Activated naive CD8-positive, alpha-beta T cell treated with anti-CD3 and anti-CD28 coated beads, Interleukin-2, amount 10 ng/mL, durations not matched to agents 7 days and 5 days (primary cell): ENCODE measurements at regions not wholly inside any gene's neighbourhood (a gene's known extent, or its start where the extent isn't known, plus 50 kb on each side); places are given as distances from the start of the nearest gene placed in this dataset.
"Not testable (repeated sequence)": the region's sequence is repeated elsewhere in the genome, so short reads cannot be mapped to it uniquely, and the experiment has no call there.

Experiments used
- ATAC-seq: fragments of 150-1000 bp; cut with Tn5 transposase; one replicate; pipeline ENCODE4 v1.10.0; 2021; ENCODE audit warnings: low read depth, moderate library complexity
- POLR2A ChIA-PET: fragments of 350-600 bp; sonication (Branson Sonifier 250); formaldehyde crosslinking; loops from one replicate; lab custom pipeline; 2021; ENCODE audit warnings: antibody characterized with exemption; lab: Charles Lee
- DNase-seq: peaks from one replicate; pipeline ENCODE4 v3.0.0; 2021
- H3K27ac Mint-ChIP-seq: one replicate; pipeline ENCODE4 v1.8.0; 2022; ENCODE audit warnings: mild to moderate bottlenecking, mixed read lengths
- H3K27me3 Mint-ChIP-seq: one replicate; pipeline ENCODE4 v1.8.0; 2022; ENCODE audit warnings: mild to moderate bottlenecking, moderate library complexity, mixed read lengths
- H3K36me3 Mint-ChIP-seq: one replicate; pipeline ENCODE4 v1.8.0; 2021; ENCODE audit warnings: mild to moderate bottlenecking, mixed read lengths
- H3K4me1 Mint-ChIP-seq: one replicate; pipeline ENCODE4 v1.8.0; 2021; ENCODE audit warnings: mixed read lengths
- H3K4me3 Mint-ChIP-seq: one replicate; pipeline ENCODE4 v1.8.0; 2022; ENCODE audit warnings: mild to moderate bottlenecking, moderate library complexity, mixed read lengths
- H3K9me3 Mint-ChIP-seq: one replicate; pipeline ENCODE4 v1.8.0; 2021; ENCODE audit warnings: mixed read lengths

GRCh38 chr16:60259956-60260355 is 1525.8 kb upstream of the GOT2 start:
- POLR2A ChIA-PET = no interaction called here
- ATAC-seq = no peak
- Mint-ChIP-seq H3K36me3 (no peaks in the 10 kb centered on the region), H3K27me3 (no peaks in the 10 kb centered on the region), H3K9me3 (peaks cover 1% of the 10 kb centered on the region), H3K4me3 (no peak overlapping the region), H3K27ac (no peak overlapping the region), H3K4me1 (no peaks in the 10 kb centered on the region)
- no peak for DNase-seq

GRCh38 chr16:60246086-60246485 is 1512.0 kb upstream of the GOT2 start:
- no peak overlapping the region for H3K27ac Mint-ChIP-seq
- no peaks in the 10 kb centered on the region for H3K27me3 Mint-ChIP-seq
- ATAC-seq (no peak), DNase-seq (no peak)
- H3K36me3 Mint-ChIP-seq = no peaks in the 10 kb centered on the region
- H3K4me1 Mint-ChIP-seq = no peaks in the 10 kb centered on the region
- POLR2A ChIA-PET = no interaction called here
- peaks cover 5% of the 10 kb centered on the region for H3K9me3 Mint-ChIP-seq
- no peak overlapping the region for H3K4me3 Mint-ChIP-seq

GRCh38 chr16:60241671-60242070 is 1507.6 kb upstream of the GOT2 start:
- H3K9me3 Mint-ChIP-seq = peaks cover 5% of the 10 kb centered on the region
- ATAC-seq (no peak), DNase-seq (no peak)
- no peak overlapping the region for H3K27ac Mint-ChIP-seq
- H3K27me3 Mint-ChIP-seq = no peaks in the 10 kb centered on the region
- no peaks in the 10 kb centered on the region for H3K36me3 Mint-ChIP-seq
- H3K4me1 Mint-ChIP-seq = no peaks in the 10 kb centered on the region
- no peak overlapping the region for H3K4me3 Mint-ChIP-seq
- POLR2A ChIA-PET = no interaction called here

GRCh38 chr16:60230666-60231065 is 1496.5 kb upstream of the GOT2 start:
- peaks cover 7% of the 10 kb centered on the region for H3K9me3 Mint-ChIP-seq
- H3K4me3 Mint-ChIP-seq = no peak overlapping the region
- no peak overlapping the region for H3K27ac Mint-ChIP-seq
- POLR2A ChIA-PET = no interaction called here
- no peaks in the 10 kb centered on the region for H3K36me3 Mint-ChIP-seq
- no peak for DNase-seq
- no peaks in the 10 kb centered on the region for H3K4me1 Mint-ChIP-seq
- H3K27me3 Mint-ChIP-seq = no peaks in the 10 kb centered on the region
- ATAC-seq = no peak

- Mint-ChIP-seq H3K4me3 (no peak overlapping the region), H3K27me3 (no peaks in the 10 kb centered on the region), H3K4me1 (no peaks in the 10 kb centered on the region), H3K9me3 (peaks cover 5% of the 10 kb centered on the region), H3K36me3 (no peaks in the 10 kb centered on the region), H3K27ac (no peak overlapping the region)
- DNase-seq (no peak), ATAC-seq (no peak)
- POLR2A ChIA-PET = no interaction called here
These were observed 1491.4 kb upstream of the GOT2 start for GRCh38 chr16:60225541-60225940.

GRCh38 chr16:60217787-60218186 is 1483.7 kb upstream of the GOT2 start:
- POLR2A ChIA-PET = no interaction called here
- Mint-ChIP-seq H3K4me3 (no peak overlapping the region), H3K36me3 (no peaks in the 10 kb centered on the region), H3K4me1 (no peaks in the 10 kb centered on the region), H3K9me3 (no peaks in the 10 kb centered on the region), H3K27ac (no peak overlapping the region), H3K27me3 (no peaks in the 10 kb centered on the region)
- ATAC-seq = no peak
- no peak for DNase-seq

GRCh38 chr16:60214311-60214710 is 1480.2 kb upstream of the GOT2 start:
- Mint-ChIP-seq H3K4me3 (no peak overlapping the region), H3K36me3 (no peaks in the 10 kb centered on the region), H3K27me3 (no peaks in the 10 kb centered on the region), H3K27ac (no peak overlapping the region), H3K9me3 (no peaks in the 10 kb centered on the region), H3K4me1 (no peaks in the 10 kb centered on the region)
- POLR2A ChIA-PET = no interaction called here
- ATAC-seq = no peak
- no peak for DNase-seq

GRCh38 chr16:60206516-60206915 is 1472.4 kb upstream of the GOT2 start:
- no peak for ATAC-seq
- no peak for DNase-seq
- H3K9me3 Mint-ChIP-seq = no peaks in the 10 kb centered on the region
- no peaks in the 10 kb centered on the region for H3K36me3 Mint-ChIP-seq
- H3K4me1 Mint-ChIP-seq = no peaks in the 10 kb centered on the region
- H3K27me3 Mint-ChIP-seq = no peaks in the 10 kb centered on the region
- POLR2A ChIA-PET = no interaction called here
- H3K27ac Mint-ChIP-seq = no peak overlapping the region
- no peak overlapping the region for H3K4me3 Mint-ChIP-seq

- POLR2A ChIA-PET = no interaction called here
- DNase-seq (no peak), ATAC-seq (no peak)
- H3K27ac Mint-ChIP-seq = no peak overlapping the region
- no peaks in the 10 kb centered on the region for H3K27me3 Mint-ChIP-seq
- H3K36me3 Mint-ChIP-seq = no peaks in the 10 kb centered on the region
- no peak overlapping the region for H3K4me3 Mint-ChIP-seq
- no peaks in the 10 kb centered on the region for H3K4me1 Mint-ChIP-seq
- peaks cover 3% of the 10 kb centered on the region for H3K9me3 Mint-ChIP-seq
These were observed 1470.1 kb upstream of the GOT2 start for GRCh38 chr16:60204181-60204580.

GRCh38 chr16:60203525-60204124 is 1469.5 kb upstream of the GOT2 start:
- no peaks in the 10 kb centered on the region for H3K4me1 Mint-ChIP-seq
- no peak overlapping the region for H3K27ac Mint-ChIP-seq
- H3K27me3 Mint-ChIP-seq = no peaks in the 10 kb centered on the region
- H3K9me3 Mint-ChIP-seq = peaks cover 3% of the 10 kb centered on the region
- no peak for ATAC-seq
- no peak overlapping the region for H3K4me3 Mint-ChIP-seq
- POLR2A ChIA-PET = no interaction called here
- no peaks in the 10 kb centered on the region for H3K36me3 Mint-ChIP-seq
- no peak for DNase-seq

- H3K4me3 Mint-ChIP-seq, ATAC-seq, H3K36me3 Mint-ChIP-seq, H3K27me3 Mint-ChIP-seq, H3K4me1 Mint-ChIP-seq, DNase-seq, POLR2A ChIA-PET, H3K9me3 Mint-ChIP-seq, H3K27ac Mint-ChIP-seq: not testable (repeated sequence)
These were observed 1466.6 kb upstream of the GOT2 start for GRCh38 chr16:60200729-60201128.

- no peaks in the 10 kb centered on the region for H3K36me3 Mint-ChIP-seq
- DNase-seq = no peak
- H3K4me1 Mint-ChIP-seq = no peaks in the 10 kb centered on the region
- no peak overlapping the region for H3K4me3 Mint-ChIP-seq
- H3K27ac Mint-ChIP-seq = no peak overlapping the region
- H3K27me3 Mint-ChIP-seq = no peaks in the 10 kb centered on the region
- ATAC-seq = no peak
- H3K9me3 Mint-ChIP-seq = peaks cover 4% of the 10 kb centered on the region
- POLR2A ChIA-PET = no interaction called here
These were observed 1466.0 kb upstream of the GOT2 start for GRCh38 chr16:60200161-60200560.

GRCh38 chr16:60199150-60199549 is 1465.0 kb upstream of the GOT2 start:
- no peaks in the 10 kb centered on the region for H3K36me3 Mint-ChIP-seq
- H3K27me3 Mint-ChIP-seq = no peaks in the 10 kb centered on the region
- no peak overlapping the region for H3K4me3 Mint-ChIP-seq
- POLR2A ChIA-PET = no interaction called here
- ATAC-seq (no peak), DNase-seq (no peak)
- H3K9me3 Mint-ChIP-seq = peaks cover 4% of the 10 kb centered on the region
- no peaks in the 10 kb centered on the region for H3K4me1 Mint-ChIP-seq
- H3K27ac Mint-ChIP-seq = no peak overlapping the region

- Mint-ChIP-seq H3K27me3 (no peaks in the 10 kb centered on the region), H3K4me1 (no peaks in the 10 kb centered on the region), H3K9me3 (no peaks in the 10 kb centered on the region), H3K27ac (no peak overlapping the region), H3K4me3 (no peak overlapping the region), H3K36me3 (no peaks in the 10 kb centered on the region)
- POLR2A ChIA-PET = no interaction called here
- ATAC-seq (no peak), DNase-seq (no peak)
These were observed 1447.4 kb upstream of the GOT2 start for GRCh38 chr16:60181536-60181935.

- H3K9me3 Mint-ChIP-seq = no peaks in the 10 kb centered on the region
- H3K36me3 Mint-ChIP-seq = no peaks in the 10 kb centered on the region
- ATAC-seq = no peak
- H3K4me3 Mint-ChIP-seq = no peak overlapping the region
- H3K4me1 Mint-ChIP-seq = no peaks in the 10 kb centered on the region
- no peaks in the 10 kb centered on the region for H3K27me3 Mint-ChIP-seq
- no peak for DNase-seq
- H3K27ac Mint-ChIP-seq = no peak overlapping the region
- POLR2A ChIA-PET = no interaction called here
These were observed 1446.5 kb upstream of the GOT2 start for GRCh38 chr16:60180609-60181008.
